C4-2B (cell line): ENCODE measurements at regions not wholly inside any gene's neighbourhood (a gene's known extent, or its start where the extent isn't known, plus 50 kb on each side); places are given as distances from the start of the nearest gene placed in this dataset.

Experiments
- H3K27ac ChIP-seq: fragments of 450-650 bp; 2 replicates; pipeline ENCODE4 v1.5.1; 2017
- CTCF ChIP-seq: fragments of 450-650 bp; conservative IDR thresholded peaks from 2 replicates; pipeline ENCODE4 v1.5.1; 2017; ENCODE audit warnings: mild to moderate bottlenecking
- ZFX ChIP-seq: fragments of 450-650 bp; IDR thresholded peaks from 2 replicates; pipeline ENCODE4 v1.6.1; 2017

GRCh38 chr2:219784178-219784577 lies 156.7 kb downstream of the SLC4A3 start:
- no peak overlapping the region for H3K27ac ChIP-seq
- TF ChIP-seq CTCF (no peak), ZFX (no peak)

- TF ChIP-seq CTCF = no peak
- no peak for TF ChIP-seq ZFX
- H3K27ac ChIP-seq = no peak overlapping the region
Measured at GRCh38 chr2:219789476-219789875, 162.0 kb downstream of the SLC4A3 start.

- TF ChIP-seq CTCF (no peak), ZFX (no peak)
- H3K27ac ChIP-seq = no peak overlapping the region
Measured at GRCh38 chr2:219792446-219792845, 165.0 kb downstream of the SLC4A3 start.

- no peak overlapping the region for H3K27ac ChIP-seq
- TF ChIP-seq ZFX (no peak), CTCF (no peak)
Measured at GRCh38 chr2:219798430-219798829, 171.0 kb downstream of the SLC4A3 start.

GRCh38 chr2:219803294-219803693 lies 175.9 kb downstream of the SLC4A3 start:
- no peak for TF ChIP-seq CTCF
- no peak for TF ChIP-seq ZFX
- H3K27ac ChIP-seq = no peak overlapping the region

GRCh38 chr2:219810895-219811294 lies 183.5 kb downstream of the SLC4A3 start:
- no peak for TF ChIP-seq ZFX
- TF ChIP-seq CTCF = no peak
- H3K27ac ChIP-seq = no peak overlapping the region

- TF ChIP-seq CTCF (no peak), ZFX (no peak)
- H3K27ac ChIP-seq = no peak overlapping the region
Measured at GRCh38 chr2:219812672-219813071, 185.2 kb downstream of the SLC4A3 start.
